Testis (tissue), 2 donors: ENCODE measurements at regions not wholly inside any gene's neighbourhood (a gene's known extent, or its start where the extent isn't known, plus 50 kb on each side); places are given as distances from the start of the nearest gene placed in this dataset.

Source experiments
- DNase-seq: peaks from one replicate; pipeline ENCODE4 v3.0.0-alpha.2; 2019
- H3K27ac ChIP-seq, 2 donors: fragments of 200-600 bp; sonication (generic); one replicate each; pipeline ENCODE4 v1.5.1; 2019
- H3K27me3 ChIP-seq: fragments of 200-600 bp; sonication (generic); one replicate; pipeline ENCODE4 v1.5.1; 2019
- H3K36me3 ChIP-seq: fragments of 200-600 bp; sonication (generic); one replicate; pipeline ENCODE4 v1.5.1; 2017; ENCODE audit warnings: low read depth; ENCODE audit errors: missing control alignments
- H3K4me1 ChIP-seq: fragments of 200-600 bp; sonication (generic); one replicate; pipeline ENCODE4 v1.5.1; 2019
- H3K4me3 ChIP-seq, 2 donors: fragments of 200-600 bp; sonication (generic); one replicate each; pipeline ENCODE4 v1.5.1; 2017 to 2019
- H3K9me3 ChIP-seq: fragments of 200-600 bp; sonication (generic); one replicate; pipeline ENCODE4 v1.5.1; 2017
- POLR2A ChIP-seq: fragments of 450-650 bp; IDR thresholded peaks from one replicate; pipeline ENCODE4 v1.6.1; 2017; ENCODE audit warnings: antibody characterized with exemption, mild to moderate bottlenecking, moderate library complexity
- WGBS, 2 donors: methylation state at CpG; one replicate each; pipeline ENCODE4 v1.1.5; 2018; 5-methylcytosine and 5-hydroxymethylcytosine counted together
- intact Hi-C: fragments of 100-400 bp; cut with DNase I; formaldehyde crosslinking; loops from one replicate; pipeline ENCODE4 v1.15.1; 2023; ENCODE audit warnings: low total_unique reads
- TF ChIP-seq, protein P1 (sequence below), 3 experiments: fragments of 450-650 bp in 2 of 3; fragments of 200-600 bp in 1 of 3; sonication (generic) in 1 of 3; IDR thresholded peaks; one replicate each; pipeline ENCODE4 v1.5.1; 2016 to 2019; ENCODE audit warnings: antibody characterized with exemption in 3 of 3, mild to moderate bottlenecking in 2 of 3, moderate library complexity in 1 of 3

DNA sequence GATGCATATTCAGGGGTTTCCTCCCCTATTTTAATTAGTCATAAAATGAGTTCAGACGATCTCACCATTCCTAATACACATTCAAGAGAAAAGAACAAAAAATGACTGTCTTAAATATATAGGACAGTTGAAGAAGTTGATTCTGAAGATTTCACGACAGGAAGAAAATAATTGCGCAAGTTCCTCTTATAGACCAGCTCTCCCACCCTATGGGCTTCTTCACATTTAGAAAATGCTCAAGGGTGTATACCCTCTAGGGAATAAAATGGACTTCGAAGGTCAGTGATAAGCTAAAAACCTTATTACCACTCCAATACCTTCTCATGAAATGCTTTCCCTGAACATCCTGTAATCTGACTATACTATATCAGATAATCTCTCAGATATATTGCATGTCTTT is 149.2 kb upstream of the TEX13C start:
- H3K27ac ChIP-seq = no peak overlapping the region
- H3K36me3 ChIP-seq = no peaks in the 10 kb centered on the region
- 90 to 96% methylated on average over 4 of the region's 4 CpGs for WGBS, 2 donors
- H3K27me3 ChIP-seq = no peaks in the 10 kb centered on the region
- TF ChIP-seq POLR2A = no peak
- TF ChIP-seq, protein P1, sequence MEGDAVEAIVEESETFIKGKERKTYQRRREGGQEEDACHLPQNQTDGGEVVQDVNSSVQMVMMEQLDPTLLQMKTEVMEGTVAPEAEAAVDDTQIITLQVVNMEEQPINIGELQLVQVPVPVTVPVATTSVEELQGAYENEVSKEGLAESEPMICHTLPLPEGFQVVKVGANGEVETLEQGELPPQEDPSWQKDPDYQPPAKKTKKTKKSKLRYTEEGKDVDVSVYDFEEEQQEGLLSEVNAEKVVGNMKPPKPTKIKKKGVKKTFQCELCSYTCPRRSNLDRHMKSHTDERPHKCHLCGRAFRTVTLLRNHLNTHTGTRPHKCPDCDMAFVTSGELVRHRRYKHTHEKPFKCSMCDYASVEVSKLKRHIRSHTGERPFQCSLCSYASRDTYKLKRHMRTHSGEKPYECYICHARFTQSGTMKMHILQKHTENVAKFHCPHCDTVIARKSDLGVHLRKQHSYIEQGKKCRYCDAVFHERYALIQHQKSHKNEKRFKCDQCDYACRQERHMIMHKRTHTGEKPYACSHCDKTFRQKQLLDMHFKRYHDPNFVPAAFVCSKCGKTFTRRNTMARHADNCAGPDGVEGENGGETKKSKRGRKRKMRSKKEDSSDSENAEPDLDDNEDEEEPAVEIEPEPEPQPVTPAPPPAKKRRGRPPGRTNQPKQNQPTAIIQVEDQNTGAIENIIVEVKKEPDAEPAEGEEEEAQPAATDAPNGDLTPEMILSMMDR (IDR thresholded peaks at IDR 0.05) = no peak
- intact Hi-C loops = no loop called here
- no peak for DNase-seq
- no peaks in the 10 kb centered on the region for H3K9me3 ChIP-seq
- H3K4me3 ChIP-seq = no peak overlapping the region
- no peaks in the 10 kb centered on the region for H3K4me1 ChIP-seq

DNA sequence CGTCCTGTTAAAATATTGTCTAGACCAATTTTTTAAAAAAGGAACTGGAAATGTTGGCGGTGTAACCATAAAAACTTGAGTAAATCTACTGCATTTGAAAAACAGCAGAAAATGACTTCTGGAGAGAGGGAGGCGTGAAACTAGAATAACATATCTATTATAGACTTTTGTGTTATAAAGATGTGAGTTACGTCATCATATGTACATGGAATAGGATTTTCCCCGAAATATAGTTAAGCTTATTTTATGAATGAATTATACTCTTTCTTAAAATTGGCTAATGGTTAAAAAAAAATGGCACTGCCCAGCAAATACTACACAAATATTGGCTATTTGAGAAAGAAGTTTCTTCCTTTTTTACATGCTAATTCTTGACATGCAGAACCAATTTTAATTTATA is 147.1 kb upstream of the TEX13C start:
- intact Hi-C loops = no loop called here
- H3K4me1 ChIP-seq = no peaks in the 10 kb centered on the region
- WGBS, 2 donors = 87 to 91% methylated on average over 5 of the region's 5 CpGs
- H3K4me3 ChIP-seq = no peak overlapping the region
- no peak for DNase-seq
- H3K36me3 ChIP-seq = no peaks in the 10 kb centered on the region
- TF ChIP-seq POLR2A = no peak
- TF ChIP-seq, protein P1 (IDR thresholded peaks at IDR 0.05) = no peak
- H3K9me3 ChIP-seq = no peaks in the 10 kb centered on the region
- no peak overlapping the region for H3K27ac ChIP-seq
- H3K27me3 ChIP-seq = no peaks in the 10 kb centered on the region

DNA sequence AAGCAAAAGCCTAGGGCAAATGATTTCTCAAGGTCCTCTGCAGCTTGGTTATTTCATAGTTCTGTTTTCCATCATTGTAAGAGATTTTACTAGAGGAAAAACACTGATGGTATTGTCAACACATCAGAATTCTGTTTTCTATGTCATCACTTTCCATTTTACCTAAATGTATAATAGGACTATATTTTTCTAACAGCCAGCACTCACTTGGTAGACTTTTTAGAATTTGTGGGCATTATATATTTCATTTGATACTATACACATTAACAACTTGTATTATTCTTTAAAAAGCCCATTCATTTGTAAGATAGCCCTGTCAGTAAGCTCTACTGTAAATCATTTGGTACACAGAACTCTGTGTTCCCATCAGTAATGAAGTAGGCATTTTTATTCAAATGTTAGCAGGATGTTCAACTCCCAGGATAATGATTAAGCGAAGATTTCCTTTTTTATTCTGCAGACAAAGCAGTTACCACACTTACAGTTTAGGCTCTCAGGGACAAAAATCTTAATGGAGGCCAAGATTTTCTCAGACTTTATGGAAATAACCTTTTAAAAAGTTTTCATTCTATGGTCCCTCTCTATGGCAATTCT is 143.6 kb upstream of the TEX13C start:
- Histone ChIP-seq H3K4me3 (no peak overlapping the region), H3K4me1 (no peaks in the 10 kb centered on the region), H3K36me3 (no peaks in the 10 kb centered on the region), H3K9me3 (no peaks in the 10 kb centered on the region), H3K27ac (no peak overlapping the region), H3K27me3 (no peaks in the 10 kb centered on the region)
- TF ChIP-seq, protein P1 (IDR thresholded peaks at IDR 0.05) = no peak
- no peak for TF ChIP-seq POLR2A
- WGBS, 2 donors = 0 to 4% methylated on average over 1 of the region's 1 CpG
- intact Hi-C loops = no loop called here
- no peak for DNase-seq

DNA sequence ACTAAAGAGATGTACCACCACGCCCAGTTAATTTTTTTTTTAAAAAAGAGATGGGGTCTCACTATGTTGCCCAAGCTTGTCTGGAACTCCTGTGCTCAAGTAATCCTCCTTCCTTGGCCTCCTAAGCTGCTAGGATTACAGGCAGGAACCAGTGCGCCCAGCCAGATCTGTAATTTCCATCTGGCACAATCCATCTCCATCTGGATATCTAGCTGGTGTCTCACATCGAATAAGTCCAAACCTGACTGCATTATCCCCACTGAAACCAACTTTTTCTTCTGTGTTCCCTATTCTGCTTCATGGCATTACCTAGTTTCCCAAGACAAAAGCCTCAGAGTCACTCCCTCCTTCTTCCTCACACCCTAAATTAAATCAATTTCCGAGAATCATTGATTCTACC is 125.8 kb upstream of the TEX13C start:
- Histone ChIP-seq H3K4me3 (no peak overlapping the region), H3K9me3 (no peaks in the 10 kb centered on the region), H3K4me1 (no peaks in the 10 kb centered on the region), H3K27me3 (no peaks in the 10 kb centered on the region), H3K36me3 (no peaks in the 10 kb centered on the region), H3K27ac (no peak overlapping the region)
- 85 to 97% methylated on average over 3 to 4 of the region's 4 CpGs for WGBS, 2 donors
- intact Hi-C loops = no loop called here
- TF ChIP-seq POLR2A = no peak
- DNase-seq = no peak

DNA sequence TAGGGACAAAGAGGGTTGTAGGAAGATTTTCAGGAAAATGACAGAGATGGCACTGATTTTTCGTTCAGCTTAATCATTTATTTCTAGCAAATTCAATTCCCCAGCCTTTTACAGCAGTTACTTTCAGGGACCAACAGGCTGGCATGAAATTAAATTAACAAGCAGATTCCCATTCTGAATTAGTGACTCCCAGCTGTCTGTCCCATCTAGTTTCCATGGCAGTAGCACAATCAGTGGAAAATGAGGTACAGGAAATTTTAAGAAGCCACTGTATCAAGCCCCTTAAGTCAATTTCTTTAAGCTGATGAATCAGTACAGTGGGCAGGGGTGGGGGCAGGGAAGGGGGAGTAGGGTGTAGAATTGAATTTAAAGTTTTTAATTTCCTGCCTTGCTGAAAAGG is 121.1 kb upstream of the TEX13C start:
- DNase-seq = no peak
- WGBS, 2 donors = 77 to 86% methylated on average over 1 of the region's 1 CpG
- intact Hi-C loops = no loop called here
- H3K36me3 ChIP-seq = no peaks in the 10 kb centered on the region
- no peaks in the 10 kb centered on the region for H3K27me3 ChIP-seq
- no peak overlapping the region for H3K4me3 ChIP-seq
- no peak overlapping the region for H3K27ac ChIP-seq
- no peaks in the 10 kb centered on the region for H3K9me3 ChIP-seq
- no peaks in the 10 kb centered on the region for H3K4me1 ChIP-seq
- TF ChIP-seq, protein P1 (IDR thresholded peaks at IDR 0.05) = no peak
- TF ChIP-seq POLR2A = no peak
